ENCODE measurements at regions not wholly inside any gene's neighbourhood (a gene's known extent, or its start where the extent isn't known, plus 50 kb on each side); places are given as distances from the start of the nearest gene placed in this dataset.

- TF ChIP-seq POLR2A (IDR thresholded peaks at IDR 0.05; ENCODE audit: low read depth, low read length), result no peak
- no peak for TF ChIP-seq TAF1 (IDR thresholded peaks at IDR 0.05; ENCODE audit: low read depth, low read length)
- no peak for TF ChIP-seq POLR2AphosphoS5 (IDR thresholded peaks at IDR 0.05; ENCODE audit: low read depth, low read length)
- no peak for TF ChIP-seq SPI1 (IDR thresholded peaks at IDR 0.05; ENCODE audit: low read depth, low read length)
- TF ChIP-seq POU2F2 (IDR thresholded peaks at IDR 0.05; ENCODE audit: low read depth, low read length), result no peak
- no peak for TF ChIP-seq PAX5 (IDR thresholded peaks at IDR 0.05; ENCODE audit: insufficient read depth, low read length, severe bottlenecking)
Measured at GRCh38 chrX:47743504-47743903, 84.5 kb upstream of the UXT start.

Data from GM12891 (cell line).